Omental fat pad (tissue), 3 donors: ENCODE measurements at regions not wholly inside any gene's neighbourhood (a gene's known extent, or its start where the extent isn't known, plus 50 kb on each side); places are given as distances from the start of the nearest gene placed in this dataset.

Experiments used
- ATAC-seq: fragments of 150-250 bp; one replicate; pipeline ENCODE4 v1.9.1; 2016; ENCODE audit warnings: mild to moderate bottlenecking, moderate library complexity; ENCODE audit not compliant: low FRiP score
- DNase-seq: peaks from one replicate; pipeline ENCODE4 v3.0.0-alpha.2; 2019; ENCODE audit warnings: low spot score
- CTCF ChIP-seq, 3 donors: fragments of 450-650 bp; IDR thresholded peaks; one replicate each; pipeline ENCODE4 v1.5.1; 2016 to 2017; ENCODE audit warnings: antibody characterized with exemption in 3 of 3, mild to moderate bottlenecking in 3 of 3, moderate library complexity in 2 of 3

GRCh38 chr7:35495377-35495776 is 199.6 kb downstream of the HERPUD2 start:
- no peak for TF ChIP-seq CTCF (IDR thresholded peaks at IDR 0.05)
- ATAC-seq = no peak
- no peak for DNase-seq

- DNase-seq = no peak
- TF ChIP-seq CTCF (IDR thresholded peaks at IDR 0.05) = no peak
- ATAC-seq = no peak
Observed at GRCh38 chr7:35494407-35494806, 200.5 kb downstream of the HERPUD2 start.

GRCh38 chr7:35492451-35493175 is 202.3 kb downstream of the HERPUD2 start:
- TF ChIP-seq CTCF (IDR thresholded peaks at IDR 0.05) = no peak
- ATAC-seq (peak; percentile 32), DNase-seq (no peak)

GRCh38 chr7:35491233-35491632 is 203.7 kb downstream of the HERPUD2 start:
- no peak for ATAC-seq
- DNase-seq = no peak
- TF ChIP-seq CTCF (IDR thresholded peaks at IDR 0.05) = no peak

GRCh38 chr7:35487841-35488240 is 207.1 kb downstream of the HERPUD2 start:
- ATAC-seq = no peak
- no peak for DNase-seq
- TF ChIP-seq CTCF (IDR thresholded peaks at IDR 0.05) = no peak

GRCh38 chr7:35487402-35487801 is 207.5 kb downstream of the HERPUD2 start:
- TF ChIP-seq CTCF (IDR thresholded peaks at IDR 0.05) = no peak
- ATAC-seq = no peak
- DNase-seq = no peak

GRCh38 chr7:35485436-35485835 is 209.5 kb downstream of the HERPUD2 start:
- no peak for DNase-seq
- ATAC-seq = no peak

More at GRCh38 chr7:35485436-35485835, 209.5 kb downstream of the HERPUD2 start:
- TF ChIP-seq CTCF (IDR thresholded peaks at IDR 0.05) = no peak
